Kidney capillary endothelial cell (primary cell): ENCODE measurements at regions not wholly inside any gene's neighbourhood (a gene's known extent, or its start where the extent isn't known, plus 50 kb on each side); places are given as distances from the start of the nearest gene placed in this dataset.

ENCODE experiments used
- DNase-seq: peaks from one replicate; pipeline ENCODE4 v3.0.0-alpha.2; 2018; ENCODE audit warnings: low spot score

- no peak for DNase-seq
Observed at GRCh38 chr6:168155821-168156741, 77.1 kb upstream of the FRMD1 start.

GRCh38 chr6:168155193-168155592, 76.2 kb upstream of the FRMD1 start:
- DNase-seq, result no peak

- DNase-seq, result no peak
Observed at GRCh38 chr6:168154263-168154917, 75.4 kb upstream of the FRMD1 start.

- DNase-seq, result no peak
Observed at GRCh38 chr6:168153553-168153952, 74.5 kb upstream of the FRMD1 start.

GRCh38 chr6:168152980-168153379, 74.0 kb upstream of the FRMD1 start:
- no peak for DNase-seq

- DNase-seq, result no peak
Observed at GRCh38 chr6:168152306-168152963, 73.4 kb upstream of the FRMD1 start.

GRCh38 chr6:168150551-168151320, 71.7 kb upstream of the FRMD1 start:
- DNase-seq, result no peak

GRCh38 chr6:168149015-168149414, 70.0 kb upstream of the FRMD1 start:
- no peak for DNase-seq

GRCh38 chr6:168148231-168148849, 69.3 kb upstream of the FRMD1 start:
- no peak for DNase-seq

GRCh38 chr6:168147205-168147738, 68.3 kb upstream of the FRMD1 start:
- DNase-seq, result no peak

GRCh38 chr6:168145747-168146596, 67.0 kb upstream of the FRMD1 start:
- no peak for DNase-seq

GRCh38 chr6:168139121-168139520, 60.1 kb upstream of the FRMD1 start:
- DNase-seq, result no peak

- no peak for DNase-seq
Observed at GRCh38 chr6:168138436-168138835, 59.4 kb upstream of the FRMD1 start.

GRCh38 chr6:168137024-168137423, 58.0 kb upstream of the FRMD1 start:
- DNase-seq, result no peak

- no peak for DNase-seq
Observed at GRCh38 chr6:168136622-168137021, 57.6 kb upstream of the FRMD1 start.

- no peak for DNase-seq
Observed at GRCh38 chr6:168136001-168136400, 57.0 kb upstream of the FRMD1 start.

GRCh38 chr6:168134560-168135201, 55.7 kb upstream of the FRMD1 start:
- DNase-seq, result no peak

- DNase-seq, result no peak
Observed at GRCh38 chr6:168133687-168134559, 54.9 kb upstream of the FRMD1 start.

- DNase-seq, result peak; percentile 19
Observed at GRCh38 chr6:168133168-168133561, 54.2 kb upstream of the FRMD1 start.
